Activated T-helper 1 cell treated with anti-CD3 and anti-CD28 coated beads, Interleukin-2, amount 50 U/mL, for 16 hours (primary cell): ENCODE measurements at regions not wholly inside any gene's neighbourhood (a gene's known extent, or its start where the extent isn't known, plus 50 kb on each side); places are given as distances from the start of the nearest gene placed in this dataset.
"Not testable (repeated sequence)": the region's sequence is repeated elsewhere in the genome, so short reads cannot be mapped to it uniquely, and the experiment has no call there.

ENCODE experiments used
- DNase-seq, 2 donors: peaks; one replicate each; pipeline ENCODE4 v3.0.0-alpha.2; 2020; ENCODE audit warnings: low read depth in 1 of 2, low spot score in 1 of 2

DNA sequence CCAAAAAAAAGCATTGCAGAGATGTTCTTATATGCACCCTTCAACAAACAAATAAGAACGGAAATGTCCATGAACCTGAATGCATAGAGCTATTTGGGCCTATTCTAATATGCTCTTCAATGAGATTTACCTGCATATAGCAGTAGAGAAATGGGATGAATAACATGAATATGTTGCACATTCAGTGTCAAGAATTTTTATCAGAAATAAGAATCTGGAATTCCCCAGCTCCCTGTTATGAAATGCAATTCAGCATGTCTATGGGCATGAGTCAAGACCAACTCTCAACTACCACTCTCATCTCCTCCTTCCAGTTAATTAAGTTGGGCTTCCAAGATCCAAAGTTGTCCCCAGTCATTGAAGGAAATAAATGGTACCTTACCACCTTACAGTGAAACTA is 133.7 kb upstream of the ALCAM start:
- DNase-seq, result no peak

DNA sequence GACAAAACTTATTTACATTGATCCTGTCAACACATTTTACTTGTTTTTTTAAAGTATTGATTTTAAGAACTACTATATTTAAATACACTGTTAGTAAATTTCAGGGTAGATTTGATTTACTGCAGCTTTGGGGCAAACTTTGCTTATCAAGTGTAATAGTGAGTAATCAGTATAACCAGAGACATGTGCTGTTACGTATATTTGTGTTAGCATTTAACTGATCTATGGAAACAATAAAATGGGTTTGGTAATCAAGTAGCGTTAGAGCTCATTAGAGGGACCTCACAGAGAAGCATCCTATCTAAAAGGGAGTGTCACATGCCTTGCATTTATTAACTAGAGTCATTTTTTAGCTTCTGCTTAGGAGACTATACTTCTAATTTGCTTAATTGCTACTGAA is 131.5 kb upstream of the ALCAM start:
- DNase-seq, result no peak

DNA sequence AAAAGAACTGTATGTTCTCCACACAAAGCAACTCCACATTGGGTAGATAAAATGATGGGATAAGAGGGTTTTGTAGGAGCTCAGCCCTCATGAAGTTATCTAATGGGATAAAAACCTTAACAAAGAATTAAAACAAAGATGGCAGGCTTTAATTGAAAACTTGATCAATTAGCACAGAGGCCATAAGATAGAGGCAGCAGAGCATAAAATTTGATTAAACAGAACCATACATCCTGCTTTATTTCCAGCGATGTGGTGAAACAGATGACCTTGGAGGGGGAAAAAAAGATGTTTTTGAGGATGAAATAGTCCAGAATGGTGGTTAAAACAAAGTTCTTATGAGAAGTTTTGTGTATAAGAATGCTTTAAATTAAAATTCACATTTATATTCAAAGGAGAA is 130.9 kb upstream of the ALCAM start:
- no peak for DNase-seq

DNA sequence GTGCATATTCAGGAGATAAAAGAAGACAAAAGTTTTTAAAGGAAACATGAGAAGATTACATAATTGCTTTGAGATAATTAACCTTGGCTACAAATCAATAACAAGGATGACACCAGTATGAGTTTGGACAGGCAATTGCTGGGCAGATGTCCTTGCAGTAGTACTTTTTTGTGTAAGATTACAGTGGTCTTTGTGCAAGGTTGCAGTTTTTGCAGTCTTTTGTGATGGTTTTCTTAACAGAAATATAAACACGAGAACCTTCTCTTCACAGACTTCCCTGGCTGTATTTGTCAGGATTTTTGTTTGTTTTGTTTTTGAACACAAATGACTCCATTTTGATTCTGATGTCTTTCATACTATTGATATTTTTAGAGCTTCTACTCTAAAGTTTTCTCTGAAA is 128.3 kb upstream of the ALCAM start:
- DNase-seq, result no peak

DNA sequence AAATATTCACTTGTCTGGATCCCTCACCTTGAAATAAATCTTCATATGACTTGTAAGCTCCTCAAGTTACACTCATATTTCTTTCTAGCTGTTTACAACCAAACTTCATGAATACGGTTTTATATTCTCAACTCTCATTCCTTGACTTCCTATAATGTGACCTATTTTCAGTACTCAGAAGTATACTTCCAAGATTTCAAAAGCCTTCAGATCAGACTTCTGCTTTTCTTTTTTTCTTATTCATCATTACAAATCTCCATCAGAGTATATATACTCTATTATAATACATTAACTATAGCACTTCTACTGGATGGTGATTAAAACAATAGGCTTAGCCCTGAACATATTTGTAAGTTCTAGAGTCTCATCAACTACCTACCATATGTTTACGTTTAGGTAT is 123.6 kb upstream of the ALCAM start:
- DNase-seq, result no peak

DNA sequence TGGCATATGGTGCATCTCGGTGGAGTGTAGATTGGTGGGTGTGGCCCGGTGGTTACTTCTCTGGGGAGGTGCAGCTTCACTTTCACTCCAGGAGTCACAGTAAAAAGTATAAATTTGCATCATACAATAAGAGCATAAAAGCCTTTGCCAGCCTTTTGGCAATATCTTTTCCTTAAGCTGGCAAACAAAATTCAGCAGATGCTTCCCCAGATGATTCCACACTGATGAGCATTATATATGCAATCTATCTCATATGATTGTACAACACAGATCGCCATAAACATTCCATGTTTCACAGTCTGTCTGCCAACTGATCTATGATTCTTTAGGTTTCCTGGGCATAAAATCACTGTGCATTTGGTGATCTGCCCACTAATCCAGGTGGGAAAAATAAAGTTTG is 120.2 kb upstream of the ALCAM start:
- no peak for DNase-seq

DNA sequence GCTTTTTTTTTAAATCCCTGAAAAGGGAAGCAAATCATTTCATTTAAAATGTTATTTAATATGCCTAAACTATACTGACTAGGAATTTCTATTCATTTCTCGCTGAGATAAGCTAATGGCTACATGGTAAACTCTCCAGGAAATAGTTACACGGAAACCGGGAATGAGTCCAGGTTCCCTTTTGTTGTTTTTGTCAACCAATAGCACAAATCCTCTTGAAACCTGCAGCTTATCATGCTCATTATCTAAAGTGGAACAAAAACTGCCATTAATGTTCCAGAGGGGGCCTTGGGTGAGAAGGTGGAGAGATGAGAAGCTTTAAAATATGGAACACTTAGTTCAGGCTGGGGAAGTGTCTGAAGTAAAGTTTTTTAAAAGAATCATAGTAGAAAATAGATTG is 113.5 kb upstream of the ALCAM start:
- no peak for DNase-seq

DNA sequence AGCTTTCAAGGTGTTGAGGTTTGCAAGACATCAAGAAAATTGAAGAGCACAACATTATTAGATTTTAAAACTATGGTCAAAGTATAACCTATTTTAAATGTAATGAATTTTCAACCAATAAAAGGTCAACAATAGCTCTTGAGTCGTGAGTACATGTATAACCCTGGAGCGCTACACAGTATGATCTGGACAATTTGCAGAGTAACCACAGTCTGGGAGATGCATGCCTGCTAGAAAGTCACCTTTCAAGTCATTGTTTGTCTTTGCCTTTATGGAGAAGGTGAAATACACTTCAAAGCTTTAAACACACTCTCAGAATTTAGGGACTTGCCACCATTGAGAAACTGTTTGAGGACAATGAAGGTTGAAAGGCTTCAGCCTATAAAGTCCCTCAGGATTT is 112.6 kb upstream of the ALCAM start:
- no peak for DNase-seq

DNA sequence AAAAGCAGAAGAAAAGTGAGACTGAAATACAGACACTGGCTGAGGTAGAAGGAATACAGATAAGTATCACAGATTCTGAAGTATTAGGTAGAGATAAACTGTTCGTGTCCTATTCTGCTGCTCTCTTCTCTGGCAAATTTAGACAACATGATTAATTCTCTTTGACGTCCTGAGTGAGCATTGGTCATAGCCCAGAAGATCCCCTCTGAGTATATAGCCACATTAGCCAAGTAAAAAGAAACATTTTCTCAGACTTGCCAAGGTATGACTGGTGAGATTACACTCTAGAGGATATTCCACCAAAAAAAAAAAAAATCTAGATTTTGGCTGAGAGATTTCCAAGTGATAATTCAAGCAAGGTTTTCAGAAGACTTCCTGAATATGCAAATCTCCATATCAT is 111.4 kb upstream of the ALCAM start:
- no peak for DNase-seq

DNA sequence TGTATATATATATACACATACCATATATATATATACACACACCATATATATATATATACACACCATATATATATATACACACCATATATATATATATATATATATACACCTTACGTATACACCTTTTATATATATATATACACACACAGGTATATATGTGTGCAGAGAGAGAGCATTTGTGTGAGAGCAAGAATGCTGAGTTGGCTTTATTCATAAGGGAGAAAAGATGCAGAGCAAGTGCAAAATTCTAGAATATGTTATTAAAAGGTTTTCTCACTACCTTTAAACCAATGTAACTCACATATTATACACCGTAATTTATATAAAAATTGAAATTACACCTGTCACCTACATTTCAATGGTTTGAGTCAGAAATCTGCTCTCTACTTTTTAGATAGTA is 107.2 kb upstream of the ALCAM start:
- DNase-seq, result no peak

DNA sequence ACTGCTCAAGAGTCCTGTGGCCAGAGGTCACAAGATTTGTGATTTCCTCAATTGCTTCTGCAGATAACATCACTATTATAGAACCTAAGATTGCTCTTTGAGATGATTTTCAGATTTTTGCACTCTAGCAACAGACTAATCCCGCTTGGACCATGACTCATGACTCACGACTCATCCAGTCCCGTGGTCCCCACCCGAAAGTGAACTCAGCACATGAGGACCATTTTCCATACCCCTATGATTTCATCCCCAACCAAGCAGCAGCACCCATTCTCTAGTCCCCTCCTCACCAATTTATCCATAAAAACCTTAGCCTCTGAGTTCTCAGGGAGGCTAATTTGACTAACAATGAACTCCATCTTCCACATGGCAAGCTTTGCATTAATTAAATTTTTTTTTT is 106.3 kb upstream of the ALCAM start:
- no peak for DNase-seq

DNA sequence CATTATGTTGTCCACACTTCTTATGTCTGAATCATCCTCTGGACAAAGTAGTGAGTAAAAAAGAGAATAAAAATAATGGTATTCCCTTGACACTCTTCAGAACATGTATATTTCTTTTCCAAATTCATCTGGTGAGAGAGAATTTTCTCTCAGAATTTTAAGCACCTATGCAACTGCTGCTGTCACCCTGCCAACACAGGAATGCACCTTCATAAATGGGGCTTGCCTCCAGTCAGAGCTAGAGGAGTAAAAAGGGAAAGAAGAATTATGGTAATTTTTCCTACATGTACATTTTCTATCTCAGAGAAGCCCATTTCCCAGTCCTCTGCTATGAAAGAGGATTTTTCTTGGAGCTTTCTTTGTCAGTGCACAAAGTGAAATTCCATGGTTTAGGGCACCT is 92.2 kb upstream of the ALCAM start:
- DNase-seq, result no peak

DNA sequence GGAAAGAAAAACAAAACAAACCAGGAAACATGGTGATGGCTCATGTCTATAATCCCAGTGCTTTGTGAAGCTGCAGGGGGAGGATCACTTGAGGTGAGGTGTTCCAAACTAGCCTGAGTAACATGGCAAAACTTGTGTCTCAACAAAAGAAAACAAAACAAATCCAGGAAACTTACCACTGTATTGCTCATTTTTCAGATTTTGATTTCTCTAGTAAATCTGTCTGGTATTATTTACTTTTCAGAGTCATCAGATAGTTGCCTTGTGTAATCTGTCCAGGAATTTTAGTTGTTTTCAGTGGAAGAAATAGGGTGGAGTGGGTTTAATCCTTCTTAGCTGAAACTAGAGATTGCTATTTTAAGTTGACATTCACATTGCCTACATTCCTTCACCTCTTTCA is 91.8 kb upstream of the ALCAM start:
- no peak for DNase-seq

DNA sequence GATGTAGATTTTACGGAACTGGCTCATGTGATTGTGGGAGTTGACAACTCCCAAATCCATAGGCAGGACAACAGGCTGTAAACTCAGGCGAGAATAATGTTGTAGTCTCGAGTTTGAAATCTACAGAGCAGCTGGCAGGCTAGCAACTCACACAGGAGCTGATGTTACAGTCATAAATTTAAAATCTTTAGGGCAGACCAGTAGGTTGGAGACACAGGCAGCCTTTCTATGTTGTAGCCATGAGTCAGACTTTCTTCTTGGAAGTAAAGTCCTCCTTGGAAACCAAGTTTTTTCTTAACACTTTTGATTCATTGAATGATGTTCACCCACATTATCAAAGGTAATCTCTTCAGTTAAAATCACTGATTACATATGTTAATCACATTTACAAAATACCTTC is 89.1 kb upstream of the ALCAM start:
- no peak for DNase-seq

DNA sequence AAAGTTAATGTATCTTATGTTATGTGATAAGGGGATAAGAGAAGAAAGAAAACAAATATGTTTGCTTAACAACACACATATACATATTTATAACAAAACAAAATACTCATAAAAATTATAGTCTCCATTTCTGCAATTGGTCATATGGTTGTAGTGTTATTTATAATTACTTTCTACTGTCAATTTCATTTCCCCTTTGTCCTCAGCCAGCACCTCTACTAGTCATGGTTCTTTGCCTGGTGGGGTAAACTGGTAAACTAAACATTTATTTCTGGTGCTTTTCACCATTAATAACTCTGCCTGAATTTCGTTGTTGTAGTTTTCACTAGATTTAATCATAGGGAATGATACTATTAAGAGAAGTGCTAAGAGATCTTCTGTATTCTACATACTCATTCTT is 88.0 kb upstream of the ALCAM start:
- DNase-seq, result no peak

DNA sequence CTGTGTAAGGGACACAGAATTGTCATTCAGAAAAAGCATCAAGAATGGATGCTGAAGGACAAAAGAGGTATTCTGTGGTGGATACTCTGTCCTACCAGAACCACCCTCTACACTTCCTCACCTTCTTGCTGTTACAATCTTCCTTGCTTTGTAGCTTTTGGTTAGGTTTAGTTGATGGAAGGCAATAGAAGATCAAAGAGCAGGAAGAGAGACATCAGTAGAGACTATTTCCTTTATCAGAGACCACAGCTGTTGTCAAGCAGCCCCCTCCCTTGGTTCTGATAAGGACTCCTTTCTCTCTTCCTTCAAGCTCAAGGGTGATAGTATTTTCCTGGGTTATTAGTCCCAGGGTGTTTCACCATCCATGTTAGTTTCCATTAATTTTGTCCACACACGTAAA is 84.7 kb upstream of the ALCAM start:
- no peak for DNase-seq

DNA sequence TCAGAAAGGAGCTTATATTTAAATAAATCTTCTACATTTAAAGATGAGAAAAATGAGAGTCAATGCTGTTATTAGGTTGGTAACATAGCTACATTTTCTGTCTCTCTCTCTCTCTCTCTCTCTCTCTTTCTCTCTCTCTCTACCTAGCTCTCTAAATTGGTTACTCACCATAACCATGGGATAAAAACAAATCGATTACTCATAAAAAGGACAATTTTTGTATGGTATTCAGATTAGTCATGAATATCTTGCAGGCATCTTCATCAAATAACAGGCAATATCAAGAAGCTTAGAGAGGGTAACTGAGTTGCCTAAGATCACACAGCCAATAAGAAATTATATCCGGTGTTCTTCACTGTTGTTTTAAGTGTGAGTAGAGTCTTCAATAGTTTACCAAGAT is 81.8 kb upstream of the ALCAM start:
- DNase-seq, result no peak

DNA sequence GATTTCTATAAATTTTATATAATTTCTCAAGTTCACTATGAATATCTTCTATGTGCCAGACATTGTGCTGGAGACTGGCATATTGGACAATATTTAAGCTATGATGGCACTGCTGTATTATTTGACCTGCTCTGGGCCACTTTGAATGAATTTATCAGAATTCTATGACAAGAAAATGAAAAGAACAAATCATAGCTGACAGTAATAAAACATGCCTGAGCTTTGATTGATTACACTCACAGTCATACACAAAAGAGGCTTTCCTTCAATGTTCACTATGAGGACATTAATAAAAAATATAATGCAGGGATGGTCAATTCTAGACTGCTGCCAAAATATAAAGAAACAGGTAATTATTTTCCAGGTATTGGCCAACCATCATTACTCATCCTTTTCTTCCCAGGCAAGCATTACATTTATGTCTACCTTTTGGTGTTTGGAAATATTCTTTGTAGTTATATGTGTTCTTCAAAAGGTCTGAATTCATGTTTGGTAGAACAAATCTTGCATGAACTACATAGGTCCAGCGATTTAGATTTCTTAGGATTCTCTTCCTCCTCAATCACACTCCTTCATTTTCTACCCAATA is 81.0 kb upstream of the ALCAM start:
- no peak for DNase-seq

DNA sequence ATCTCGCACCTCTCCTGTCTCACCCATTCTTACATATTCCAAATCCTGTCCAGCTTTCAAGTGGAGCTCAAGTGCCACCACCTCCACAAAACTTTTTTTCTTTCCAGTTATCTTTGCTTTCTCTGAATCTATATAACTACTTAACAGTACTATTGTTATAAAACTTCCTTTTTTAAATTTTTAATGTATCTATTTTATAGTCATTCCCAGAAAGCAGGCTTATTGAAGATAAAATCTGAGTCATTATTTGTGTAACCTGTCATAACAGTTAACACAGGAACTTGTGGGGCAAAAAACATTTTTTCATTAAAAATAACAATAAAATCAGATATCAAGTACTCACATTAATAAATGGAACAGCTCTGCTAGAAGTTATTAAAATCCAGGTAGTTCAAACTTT is 73.3 kb upstream of the ALCAM start:
- no peak for DNase-seq

DNA sequence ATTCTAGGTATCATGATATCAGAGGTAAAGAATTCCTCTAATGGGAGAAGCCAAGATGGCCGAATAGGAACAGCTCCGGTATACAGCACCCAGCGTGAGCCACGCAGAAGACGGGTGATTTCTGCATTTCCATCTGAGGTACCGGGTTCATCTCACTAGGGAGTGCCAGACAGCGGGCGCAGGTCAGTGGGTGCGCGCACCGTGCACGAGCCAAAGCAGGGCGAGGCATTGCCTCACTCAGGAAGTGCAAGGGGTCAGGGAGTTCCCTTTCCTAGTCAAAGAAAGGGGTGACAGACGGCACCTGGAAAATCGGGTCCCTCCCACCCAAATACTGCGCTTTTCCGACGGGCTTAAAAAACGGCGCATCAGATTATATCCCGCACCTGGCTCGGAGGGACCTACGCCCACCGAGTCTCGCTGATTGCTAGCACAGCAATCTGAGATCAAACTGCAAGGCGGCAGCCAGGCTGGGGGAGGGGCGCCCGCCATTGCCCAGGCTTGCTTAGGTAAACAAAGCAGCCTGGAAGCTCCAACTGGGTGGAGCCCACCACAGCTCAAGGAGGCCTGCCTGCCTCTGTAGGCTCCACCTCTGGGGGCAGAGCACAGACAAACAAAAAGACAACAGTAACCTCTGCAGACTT is 70.4 kb upstream of the ALCAM start:
- DNase-seq, result not testable (repeated sequence)

DNA sequence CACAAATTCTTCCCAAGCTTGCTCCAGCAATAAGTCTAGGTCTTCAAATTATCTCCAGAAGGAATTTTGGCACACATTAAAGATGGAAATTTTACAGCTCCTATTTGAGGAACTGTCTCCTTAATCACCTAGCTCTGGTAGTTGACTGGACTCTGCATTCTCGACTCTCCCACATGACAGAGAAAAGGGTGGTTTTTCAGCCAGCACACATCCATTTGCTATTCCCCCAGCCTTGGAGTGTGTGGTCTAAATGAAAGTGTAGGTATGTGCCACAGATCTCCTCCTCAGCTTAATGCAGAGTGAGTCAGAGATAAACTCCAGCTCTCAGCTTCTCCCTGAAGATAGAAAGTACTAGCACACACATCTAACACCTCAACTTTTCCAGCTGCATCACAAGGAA is 62.2 kb upstream of the ALCAM start:
- DNase-seq, result no peak

DNA sequence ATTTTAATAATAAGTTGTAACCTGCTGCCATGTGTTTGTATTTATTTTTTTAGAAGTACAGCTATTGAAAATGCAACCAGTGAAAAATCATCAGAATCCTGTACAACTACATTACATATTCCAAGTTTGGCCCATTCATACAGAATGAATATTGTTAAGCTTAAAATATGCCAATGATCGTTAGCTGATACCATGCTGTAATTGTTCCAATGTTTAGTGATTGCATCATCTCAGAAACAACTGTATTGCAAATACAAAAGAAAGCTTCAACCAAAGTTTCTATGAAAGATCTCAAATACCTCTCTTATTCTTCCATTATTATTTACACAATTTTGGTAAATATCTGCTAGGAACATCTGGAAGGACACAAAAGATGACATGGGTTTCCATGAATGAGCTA is 51.6 kb upstream of the ALCAM start:
- DNase-seq, result no peak

DNA sequence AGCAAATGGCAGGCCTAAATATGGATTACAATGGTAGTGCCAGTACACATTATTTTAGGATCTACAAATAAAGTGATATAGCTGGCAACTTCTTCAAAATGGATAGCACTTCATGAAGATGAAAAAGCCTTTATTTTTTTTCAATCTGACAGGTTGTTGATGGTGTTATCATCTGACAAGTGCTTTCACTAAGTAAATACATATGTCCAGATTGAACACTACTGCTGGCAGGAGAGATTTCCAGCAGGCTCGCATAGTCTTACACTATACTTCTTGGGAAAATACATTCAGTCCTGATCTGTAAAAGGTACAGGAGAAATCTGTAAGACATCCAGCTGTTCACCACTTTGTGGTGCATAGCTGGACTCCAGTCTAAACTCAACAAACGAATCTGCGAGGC is 50.9 kb upstream of the ALCAM start:
- DNase-seq, result no peak

DNA sequence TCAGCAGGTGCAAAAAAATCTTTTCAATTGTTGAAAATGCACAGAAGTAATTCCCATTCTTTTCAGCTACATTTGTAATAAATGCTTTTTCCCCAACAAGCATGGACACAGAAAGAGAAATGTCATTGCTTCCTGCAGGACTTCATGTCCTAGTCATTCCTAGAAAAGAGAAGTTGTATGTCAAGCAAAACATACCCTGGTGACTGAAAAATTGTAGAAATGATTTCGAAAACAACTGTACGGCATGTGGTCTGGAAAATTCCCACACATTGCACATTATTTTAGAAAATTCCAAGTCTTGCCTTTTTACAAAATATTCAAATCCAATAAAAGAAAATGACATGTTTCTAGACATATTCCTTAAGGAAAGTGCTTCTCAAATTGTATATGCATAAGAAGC is 50.4 kb upstream of the ALCAM start:
- DNase-seq, result no peak
